ENCODE measurements at regions not wholly inside any gene's neighbourhood (a gene's known extent, or its start where the extent isn't known, plus 50 kb on each side); places are given as distances from the start of the nearest gene placed in this dataset.

- H3K4me3 ChIP-seq (ENCODE audit: low read depth, low read length) = no peak overlapping the region
- TF ChIP-seq, protein P1, sequence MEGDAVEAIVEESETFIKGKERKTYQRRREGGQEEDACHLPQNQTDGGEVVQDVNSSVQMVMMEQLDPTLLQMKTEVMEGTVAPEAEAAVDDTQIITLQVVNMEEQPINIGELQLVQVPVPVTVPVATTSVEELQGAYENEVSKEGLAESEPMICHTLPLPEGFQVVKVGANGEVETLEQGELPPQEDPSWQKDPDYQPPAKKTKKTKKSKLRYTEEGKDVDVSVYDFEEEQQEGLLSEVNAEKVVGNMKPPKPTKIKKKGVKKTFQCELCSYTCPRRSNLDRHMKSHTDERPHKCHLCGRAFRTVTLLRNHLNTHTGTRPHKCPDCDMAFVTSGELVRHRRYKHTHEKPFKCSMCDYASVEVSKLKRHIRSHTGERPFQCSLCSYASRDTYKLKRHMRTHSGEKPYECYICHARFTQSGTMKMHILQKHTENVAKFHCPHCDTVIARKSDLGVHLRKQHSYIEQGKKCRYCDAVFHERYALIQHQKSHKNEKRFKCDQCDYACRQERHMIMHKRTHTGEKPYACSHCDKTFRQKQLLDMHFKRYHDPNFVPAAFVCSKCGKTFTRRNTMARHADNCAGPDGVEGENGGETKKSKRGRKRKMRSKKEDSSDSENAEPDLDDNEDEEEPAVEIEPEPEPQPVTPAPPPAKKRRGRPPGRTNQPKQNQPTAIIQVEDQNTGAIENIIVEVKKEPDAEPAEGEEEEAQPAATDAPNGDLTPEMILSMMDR (IDR thresholded peaks at IDR 0.05; ENCODE audit: borderline replicate concordance, insufficient read depth, low read depth, low read length) = no peak
These were observed 393.6 kb upstream of the CELF2 start for GRCh38 chr10:10623958-10624566.

DNA sequence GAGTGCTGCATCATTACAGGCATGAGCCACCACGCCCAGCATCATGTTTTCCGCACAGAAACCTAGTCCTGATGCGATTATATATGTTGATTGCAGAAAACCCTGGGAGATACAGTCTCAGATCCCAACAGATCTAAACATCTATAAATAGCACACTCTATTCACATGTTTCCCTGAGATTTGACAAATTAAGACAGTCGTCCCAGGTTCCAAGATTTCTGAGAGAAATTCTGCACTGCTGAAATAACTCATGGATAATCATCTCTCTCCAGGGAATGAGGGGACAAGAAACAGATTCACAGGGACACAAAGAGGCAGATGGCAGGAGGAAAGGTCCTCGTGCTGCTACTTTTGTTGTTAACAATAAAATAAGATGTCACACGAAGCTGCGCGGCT, 393.1 kb upstream of the CELF2 start:
- TF ChIP-seq, protein P1 (IDR thresholded peaks at IDR 0.05; ENCODE audit: borderline replicate concordance, insufficient read depth, low read depth, low read length) = no peak

DNA sequence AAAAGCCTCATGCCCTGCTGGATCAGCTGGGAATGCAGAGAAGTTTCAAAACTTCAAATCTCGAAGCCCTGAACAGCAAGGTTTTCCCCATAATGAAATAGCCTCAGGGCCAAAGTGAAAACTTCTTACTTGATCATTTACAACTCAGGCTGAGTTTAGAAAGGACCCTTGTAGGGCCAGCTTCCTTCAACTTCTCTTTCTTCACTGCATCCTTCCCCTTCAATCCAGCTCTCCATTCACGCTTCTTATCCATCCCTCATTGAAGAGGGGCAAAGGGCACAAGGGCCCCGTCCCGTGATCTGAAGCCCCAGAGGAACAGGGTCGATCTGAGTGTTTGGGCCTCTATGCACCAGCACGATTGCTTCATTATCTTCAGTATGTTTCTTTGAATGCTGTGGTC, 392.2 kb upstream of the CELF2 start:
- no peak overlapping the region for H3K4me3 ChIP-seq (ENCODE audit: low read depth, low read length)
- TF ChIP-seq, protein P1 (IDR thresholded peaks at IDR 0.05; ENCODE audit: borderline replicate concordance, insufficient read depth, low read depth, low read length) = no peak

More for the DNA sequence above, 393.1 kb upstream of the CELF2 start:
- no peak overlapping the region for H3K4me3 ChIP-seq (ENCODE audit: low read depth, low read length)

GRCh38 chr10:10626734-10627133, 390.9 kb upstream of the CELF2 start:
- no peak overlapping the region for H3K4me3 ChIP-seq (ENCODE audit: low read depth, low read length)

DNA sequence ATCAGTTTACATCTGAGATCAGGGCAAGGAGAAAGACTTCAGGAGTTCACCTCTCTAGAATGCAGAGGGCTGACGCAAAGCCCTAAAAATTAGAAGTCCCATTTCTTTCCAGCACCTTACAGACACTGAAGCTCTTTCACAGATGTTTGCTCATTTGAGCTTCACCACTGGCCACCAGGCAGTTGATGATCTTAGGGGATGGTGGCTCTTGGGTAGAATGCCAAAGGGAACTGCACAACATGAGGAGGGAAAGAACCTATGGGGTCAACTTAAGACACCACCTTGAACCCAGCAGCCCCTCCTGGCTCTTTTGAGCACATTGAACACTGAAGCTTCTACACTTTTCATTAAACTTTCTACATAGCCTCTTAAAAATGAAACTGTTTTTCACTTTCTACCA, 390.3 kb upstream of the CELF2 start:
- TF ChIP-seq, protein P1 (IDR thresholded peaks at IDR 0.05; ENCODE audit: borderline replicate concordance, insufficient read depth, low read depth, low read length) = no peak

More at GRCh38 chr10:10626734-10627133, 390.9 kb upstream of the CELF2 start:
- TF ChIP-seq, protein P1 (IDR thresholded peaks at IDR 0.05; ENCODE audit: borderline replicate concordance, insufficient read depth, low read depth, low read length) = no peak

DNA sequence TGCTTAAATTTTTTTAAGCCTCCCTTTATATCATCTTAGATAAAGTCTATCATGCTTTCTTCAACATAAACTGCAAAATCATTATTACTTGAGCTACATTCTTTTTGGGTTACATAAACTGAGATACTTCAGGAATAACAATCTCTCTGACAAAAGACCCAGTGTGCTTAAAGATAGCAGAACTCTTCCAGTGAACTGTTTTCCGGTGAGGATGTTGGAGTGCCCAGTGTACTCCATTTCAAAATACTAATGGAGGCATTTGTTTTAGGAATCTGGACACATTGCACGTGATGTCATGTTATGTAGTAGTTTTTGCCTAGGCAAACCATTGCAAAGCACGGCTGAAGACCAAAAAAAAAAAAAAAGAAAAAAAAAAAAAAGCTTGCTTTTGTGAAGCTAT, 388.2 kb upstream of the CELF2 start:
- no peak overlapping the region for H3K4me3 ChIP-seq (ENCODE audit: low read depth, low read length)
- TF ChIP-seq, protein P1 (IDR thresholded peaks at IDR 0.05; ENCODE audit: borderline replicate concordance, insufficient read depth, low read depth, low read length) = no peak

More for the DNA sequence above, 390.3 kb upstream of the CELF2 start:
- no peak overlapping the region for H3K4me3 ChIP-seq (ENCODE audit: low read depth, low read length)

DNA sequence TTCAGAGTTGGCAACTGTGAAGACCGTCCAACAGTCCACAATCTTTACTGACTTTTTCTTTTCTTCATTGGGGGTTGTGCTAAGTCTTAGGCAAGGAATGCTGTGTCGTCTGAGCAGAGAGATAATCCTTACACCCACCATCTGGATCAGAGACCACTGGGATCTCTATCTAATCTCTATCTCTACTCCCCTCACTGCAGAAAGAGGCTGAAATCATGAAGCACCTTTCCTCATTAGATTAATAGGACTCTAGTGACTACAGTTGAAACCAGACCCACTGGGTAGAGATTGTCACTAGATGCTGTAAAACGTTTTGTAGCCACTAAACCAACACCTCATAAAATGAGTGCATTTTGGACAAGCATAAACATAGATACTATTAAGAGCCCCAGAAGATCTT, 387.4 kb upstream of the CELF2 start:
- TF ChIP-seq, protein P1 (IDR thresholded peaks at IDR 0.05; ENCODE audit: borderline replicate concordance, insufficient read depth, low read depth, low read length) = no peak
- no peak overlapping the region for H3K4me3 ChIP-seq (ENCODE audit: low read depth, low read length)

Data from GM12875 (cell line).